RKO (cell line): ENCODE measurements at regions not wholly inside any gene's neighbourhood (a gene's known extent, or its start where the extent isn't known, plus 50 kb on each side); places are given as distances from the start of the nearest gene placed in this dataset.
A peak's percentile ranks its signal among the peaks of the same experiment; 100 is the strongest.
"Not testable (repeated sequence)": the region's sequence is repeated elsewhere in the genome, so short reads cannot be mapped to it uniquely, and the experiment has no call there.

Experiments
- DNase-seq: peaks from one replicate; pipeline ENCODE4 v3.0.0-alpha.2; 2016; ENCODE audit warnings: low spot score

DNA sequence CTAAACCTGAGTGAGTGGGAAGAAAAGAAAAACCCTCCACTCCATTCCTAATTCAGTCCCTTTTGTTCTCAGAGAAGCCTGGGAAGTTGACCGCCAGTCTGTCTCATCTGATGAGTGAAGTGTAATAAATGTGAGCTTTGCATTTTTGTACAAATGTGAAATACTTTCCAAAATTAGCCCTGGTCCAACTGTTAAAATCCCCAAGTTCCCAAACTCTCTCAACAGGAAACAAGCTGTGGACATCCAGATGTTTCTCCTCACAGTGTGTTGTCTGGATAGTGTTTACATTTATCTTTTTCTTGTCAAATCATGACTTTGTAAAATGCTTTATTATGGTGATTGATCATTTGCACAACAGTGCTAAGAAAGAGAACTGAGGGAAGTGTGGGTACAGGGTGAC, 145.1 kb downstream of the TM2D1 start:
- no peak for DNase-seq

DNA sequence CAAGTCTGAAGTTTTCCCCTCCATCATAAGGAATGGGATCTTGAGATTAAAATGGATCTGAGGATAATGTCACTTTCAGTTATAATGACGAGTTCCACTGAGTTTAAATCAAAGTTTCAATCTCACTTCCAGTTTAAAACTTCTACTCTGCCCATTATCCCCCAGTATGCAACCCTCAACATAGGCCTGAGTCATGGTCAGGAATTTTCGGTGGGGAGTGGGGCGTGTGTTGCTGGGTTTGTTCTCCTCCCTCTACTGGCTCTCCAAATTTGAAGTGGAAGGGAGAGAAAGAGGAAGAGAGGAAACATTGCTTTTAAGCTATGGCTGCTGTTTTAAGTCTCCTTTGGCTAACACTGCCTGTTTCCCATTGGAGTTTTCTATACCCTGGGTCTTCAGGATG, 152.9 kb downstream of the TM2D1 start:
- DNase-seq: no peak

GRCh38 chr1:61570191-61570590, 154.8 kb downstream of the TM2D1 start:
- no peak for DNase-seq

- DNase-seq: no peak
Measured at GRCh38 chr1:61569303-61569621, 155.7 kb downstream of the TM2D1 start.

DNA sequence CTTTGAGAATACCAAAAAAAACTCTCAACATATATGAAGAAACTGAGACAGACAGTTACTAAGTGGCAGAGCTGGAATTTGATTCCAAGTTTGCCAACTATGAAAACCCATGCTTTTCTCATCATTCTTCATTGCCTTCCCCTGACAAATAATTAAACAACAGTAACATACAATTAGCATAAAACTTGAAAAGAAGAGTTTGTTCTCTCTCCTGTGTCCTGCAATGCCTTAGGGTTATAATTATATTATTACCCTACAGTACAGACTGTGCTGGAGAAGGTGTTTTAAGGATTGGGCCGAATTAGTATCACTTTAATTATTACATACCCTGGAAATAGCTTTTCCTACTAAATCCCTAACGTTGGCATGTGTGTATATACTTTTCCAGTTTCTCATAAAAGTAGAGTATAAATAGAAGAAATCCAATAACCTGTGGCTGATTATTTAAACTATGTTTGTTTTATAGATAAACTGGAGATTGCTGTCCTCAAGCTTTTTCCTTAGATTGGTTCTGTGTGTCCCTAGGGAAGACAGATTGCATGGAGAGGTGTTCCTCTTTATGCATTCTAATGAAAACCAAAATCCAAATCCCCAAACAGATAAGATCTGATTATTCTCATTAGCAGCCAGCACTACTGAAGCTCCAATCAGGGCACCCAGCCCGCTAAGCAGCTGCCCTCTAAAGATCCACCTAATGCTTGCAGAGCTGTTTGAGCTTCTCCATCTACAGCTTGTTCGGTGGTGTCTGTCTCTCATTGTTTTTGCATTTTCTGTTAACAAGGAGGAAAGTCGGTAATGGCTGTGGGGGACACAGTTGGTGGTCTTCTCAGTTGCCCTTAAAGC, 156.3 kb downstream of the TM2D1 start:
- DNase-seq: no peak

- DNase-seq: no peak
Measured at GRCh38 chr1:61566177-61566576, 158.8 kb downstream of the TM2D1 start.

GRCh38 chr1:61563611-61564010, 161.3 kb downstream of the TM2D1 start:
- DNase-seq: no peak

DNA sequence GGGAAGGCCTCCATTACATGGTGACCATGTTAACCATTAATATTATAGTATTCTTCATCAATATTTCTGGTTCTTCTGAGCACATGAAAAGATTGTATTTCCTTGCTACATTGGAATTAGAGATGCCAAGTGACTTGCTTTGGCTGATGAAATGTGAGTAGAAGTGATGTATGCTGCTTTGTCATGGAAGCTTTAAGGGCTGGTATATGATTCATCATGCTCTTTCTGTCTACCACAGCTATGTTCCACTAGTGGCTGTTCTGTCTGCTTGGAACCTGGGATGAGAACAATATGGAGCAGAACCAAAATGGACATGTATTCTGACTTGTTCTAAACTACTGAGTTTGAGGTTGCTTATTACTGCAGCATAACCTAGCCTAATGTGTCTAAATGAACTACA, 163.3 kb downstream of the TM2D1 start:
- peak; percentile 61 for DNase-seq

DNA sequence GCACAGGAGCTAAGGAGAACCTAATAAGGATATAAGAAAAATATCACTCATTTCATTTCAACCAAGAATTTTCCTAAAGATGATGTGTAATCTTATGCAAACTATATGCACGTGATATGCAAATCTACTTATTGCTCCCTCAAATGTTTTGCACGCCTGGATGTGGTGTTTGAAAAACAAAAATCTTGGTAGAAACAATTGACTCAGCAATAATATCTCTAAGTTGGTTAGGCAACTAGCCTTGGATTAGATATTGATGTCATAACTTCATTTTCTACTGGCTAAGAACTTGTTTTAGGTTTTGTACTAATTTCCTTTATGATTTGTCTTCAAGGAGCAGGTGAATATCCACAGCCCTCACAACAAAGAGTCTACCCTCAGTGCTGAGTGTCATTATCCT, 164.6 kb downstream of the TM2D1 start:
- DNase-seq: no peak

DNA sequence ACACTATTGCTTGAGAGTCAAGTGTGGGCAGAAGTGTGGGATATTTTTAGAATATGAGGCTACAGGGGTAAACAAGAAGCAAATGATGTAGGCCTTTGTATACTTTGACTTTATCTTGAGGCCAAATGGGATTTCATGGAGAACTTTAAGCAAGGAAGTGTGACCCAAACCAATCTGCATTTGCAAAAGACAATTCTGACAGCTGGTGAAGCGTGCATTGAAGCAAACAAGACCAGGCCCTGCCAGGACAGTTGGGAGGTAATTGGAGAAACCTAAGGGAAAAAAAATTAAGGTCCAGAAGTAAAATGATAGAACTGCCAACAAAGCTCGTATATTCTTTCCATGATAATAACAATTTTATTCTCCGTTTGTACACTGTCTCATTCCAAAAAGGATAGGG, 168.3 kb downstream of the TM2D1 start:
- no peak for DNase-seq

- no peak for DNase-seq
Measured at GRCh38 chr1:61552630-61553305, 172.2 kb downstream of the TM2D1 start.

DNA sequence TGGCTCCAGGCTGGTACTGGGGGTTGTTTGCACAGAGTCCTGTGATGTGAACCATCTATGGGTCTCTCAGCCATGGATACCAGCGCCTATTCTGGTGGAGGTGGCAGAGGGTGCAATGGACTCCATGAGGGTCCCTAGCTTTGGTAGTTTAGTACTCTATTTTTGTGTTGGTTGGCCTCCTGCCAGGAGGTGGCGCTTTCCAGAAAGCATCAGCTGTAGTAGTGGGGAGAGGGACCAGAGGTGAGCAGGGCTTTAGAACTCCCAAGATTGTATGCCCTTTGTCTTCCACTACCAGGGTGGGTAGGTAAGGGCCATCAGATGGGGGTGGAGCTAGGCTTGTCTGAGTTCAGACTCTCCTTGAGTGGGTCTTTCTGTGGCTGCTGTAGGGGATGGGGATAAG, 177.6 kb downstream of the TM2D1 start:
- DNase-seq: not testable (repeated sequence)

- not testable (repeated sequence) for DNase-seq
Measured at GRCh38 chr1:61544870-61545269, 180.1 kb downstream of the TM2D1 start.

DNA sequence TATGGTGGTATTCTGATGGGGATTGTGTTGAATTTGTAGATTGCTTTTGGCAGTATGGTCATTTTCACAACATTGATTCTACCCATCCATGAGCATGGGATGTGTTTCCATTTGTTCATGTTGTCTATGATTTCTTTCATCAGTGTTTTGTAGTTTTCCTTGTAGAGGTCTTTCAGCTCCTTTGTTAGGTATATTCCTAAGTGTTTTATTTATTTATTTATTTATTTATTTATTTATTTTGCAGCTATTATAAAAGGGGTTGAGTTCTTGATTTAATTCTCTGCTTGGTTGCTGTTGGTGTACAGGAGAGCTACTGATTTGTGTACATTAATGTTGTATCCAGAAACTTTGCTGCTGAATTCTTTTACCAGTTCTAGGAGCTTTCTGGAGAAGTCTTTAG, 181.4 kb downstream of the TM2D1 start:
- DNase-seq: not testable (repeated sequence)

- no peak for DNase-seq
Measured at GRCh38 chr1:61539720-61540462, 185.1 kb downstream of the TM2D1 start.

DNA sequence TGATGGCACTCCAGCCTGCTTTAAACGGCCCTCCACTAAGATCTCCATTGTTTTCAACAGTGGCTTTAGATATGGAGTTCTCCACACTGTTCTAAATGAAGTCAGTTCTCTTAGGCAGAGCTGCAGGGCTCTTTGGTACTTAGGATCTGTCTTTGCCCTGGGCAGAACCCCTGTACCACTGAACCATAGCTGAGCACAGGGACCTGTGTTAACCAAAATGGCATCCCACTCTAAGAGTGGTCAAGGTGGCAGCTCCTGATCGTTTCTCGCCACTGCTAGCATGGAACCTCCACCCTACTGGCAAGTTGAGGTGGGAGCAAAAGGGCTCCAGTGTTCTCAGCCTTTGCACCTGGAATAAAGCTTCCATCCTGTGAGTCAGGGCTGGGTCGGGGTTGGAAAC, 186.7 kb downstream of the TM2D1 start:
- no peak for DNase-seq

DNA sequence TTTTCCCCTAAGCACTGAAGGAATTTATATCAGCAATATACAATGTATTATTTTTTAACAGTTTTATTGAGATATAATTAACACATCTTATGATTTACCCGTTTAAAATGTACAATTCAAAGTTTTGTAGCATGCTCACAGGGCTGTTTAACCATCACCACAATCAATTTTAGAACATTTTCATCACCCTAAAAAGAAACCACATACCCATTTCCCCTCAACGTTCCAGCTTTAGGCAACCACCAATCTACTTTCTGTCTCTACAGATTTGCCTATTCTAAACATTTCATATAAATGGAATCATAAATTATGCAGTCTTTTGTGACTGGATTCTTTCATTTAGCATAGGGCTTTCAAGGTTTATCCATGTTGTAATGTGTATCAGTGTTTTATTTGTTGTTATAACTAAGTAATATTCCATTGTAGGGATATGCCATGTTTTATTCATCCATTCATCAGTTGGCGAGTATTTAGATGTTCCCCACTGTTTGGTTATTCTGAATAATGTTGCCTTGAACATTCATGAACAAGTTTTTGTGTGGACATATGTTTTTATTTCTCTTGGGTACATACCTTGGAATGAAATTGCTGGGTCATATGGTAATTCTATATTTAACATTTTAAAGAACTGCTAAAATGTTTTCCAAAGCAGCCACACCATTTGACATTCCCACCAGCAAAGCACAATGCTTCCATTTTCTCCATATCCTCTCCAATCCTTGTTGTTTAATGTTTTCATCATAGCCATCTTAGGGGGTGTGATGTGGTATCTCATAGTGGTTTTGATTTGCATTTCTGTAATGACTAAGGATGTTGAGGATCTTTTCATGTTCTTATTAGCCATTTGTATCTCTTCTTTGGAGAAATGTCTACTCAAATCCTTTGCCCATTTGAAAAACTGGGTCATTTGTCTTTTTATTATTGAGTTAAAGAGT, 188.5 kb downstream of the TM2D1 start:
- no peak for DNase-seq

DNA sequence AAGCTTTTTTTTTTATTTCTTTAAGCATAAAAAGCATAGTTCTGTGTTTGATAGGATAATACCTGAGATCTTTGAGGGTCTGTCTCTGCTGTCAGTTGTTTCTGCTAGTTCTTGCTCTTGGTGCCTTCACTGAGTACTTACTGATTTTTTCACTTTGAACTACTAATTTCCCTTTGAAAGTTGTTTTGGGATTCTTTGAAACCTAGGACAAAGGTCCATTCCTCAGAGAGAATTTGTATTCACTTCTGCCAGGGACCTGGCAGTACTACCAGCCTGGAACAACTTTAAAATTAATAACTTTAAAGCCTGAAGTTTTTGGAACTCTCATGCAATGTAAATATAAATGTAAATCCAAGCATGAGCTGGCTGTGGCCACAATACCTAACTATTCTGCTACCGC, 190.1 kb downstream of the TM2D1 start:
- no peak for DNase-seq

DNA sequence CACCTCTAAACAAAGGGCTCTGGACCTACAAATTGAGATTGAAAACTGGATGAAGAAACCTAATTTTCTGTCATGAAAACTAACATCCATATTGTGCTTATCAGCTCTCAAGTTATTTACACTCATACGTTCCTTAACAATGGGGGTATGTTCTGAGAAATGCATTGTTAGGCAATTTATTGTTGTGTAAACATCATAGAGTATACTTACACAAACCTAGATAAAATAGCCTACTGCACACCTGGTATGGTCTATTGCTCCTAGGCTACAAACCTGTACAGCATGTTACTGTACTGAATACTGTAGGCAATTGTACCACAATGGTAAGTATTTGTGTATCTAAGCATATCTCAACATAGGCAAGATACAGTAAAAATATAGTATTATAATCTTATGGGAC, 191.4 kb downstream of the TM2D1 start:
- DNase-seq: no peak

GRCh38 chr1:61531716-61532115, 193.2 kb downstream of the TM2D1 start:
- DNase-seq: no peak

DNA sequence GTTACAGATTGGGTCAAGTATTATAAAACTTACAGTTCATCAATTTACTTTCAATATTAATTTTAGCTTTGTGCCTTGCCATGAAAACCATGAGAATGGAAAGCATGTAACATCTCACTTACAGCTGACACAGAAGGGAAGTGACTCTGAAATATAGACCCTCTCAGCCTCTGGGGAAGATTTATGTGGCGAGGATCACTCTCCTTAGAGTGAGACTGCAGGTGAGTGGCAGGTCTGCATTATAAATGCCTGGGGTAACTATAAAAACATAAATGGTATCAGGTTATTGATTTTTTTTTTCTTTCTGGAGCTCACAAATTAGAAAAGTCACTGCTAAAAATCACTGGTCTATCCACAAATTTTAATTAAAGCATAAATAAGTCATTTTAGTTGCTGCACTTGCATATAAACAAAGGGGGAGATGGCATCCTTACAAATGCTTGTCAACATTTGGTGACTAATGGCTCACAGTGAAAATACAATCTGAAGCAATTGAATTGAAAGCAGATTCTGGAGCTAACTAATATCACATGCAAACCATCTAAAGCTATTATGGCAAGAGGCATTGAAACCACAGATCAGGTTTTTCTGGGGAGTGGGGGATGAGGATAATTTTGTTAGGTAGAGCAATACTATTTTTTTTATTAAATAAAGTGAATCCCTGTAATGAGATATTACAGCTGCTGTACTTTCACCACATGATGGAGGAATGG, 200.9 kb downstream of the TM2D1 start:
- DNase-seq: no peak
